Thoracic aorta (tissue), 2 donors: ENCODE measurements at regions not wholly inside any gene's neighbourhood (a gene's known extent, or its start where the extent isn't known, plus 50 kb on each side); places are given as distances from the start of the nearest gene placed in this dataset.

ENCODE experiments used
- ATAC-seq: fragments of 150-250 bp; one replicate; pipeline ENCODE4 v1.8.0; 2017; ENCODE audit warnings: low read depth; ENCODE audit not compliant: insufficient number of reproducible peaks, low FRiP score
- DNase-seq: peaks from one replicate; pipeline ENCODE4 v3.0.0-alpha.2; 2020; ENCODE audit warnings: low spot score
- H3K27ac ChIP-seq, 2 donors: fragments of 200-600 bp; sonication (generic); 1 replicate in 1 of 2; 2 replicates in 1 of 2; pipeline ENCODE4 v1.5.1; 2016; ENCODE audit warnings: mild to moderate bottlenecking in 2 of 2, moderate library complexity in 2 of 2
- H3K27me3 ChIP-seq: fragments of 200-600 bp; sonication (generic); replicated peaks from 2 replicates; pipeline ENCODE4 v1.6.0; 2016; ENCODE audit warnings: mild to moderate bottlenecking; ENCODE audit not compliant: insufficient read depth
- H3K36me3 ChIP-seq: fragments of 200-600 bp; sonication (generic); one replicate; pipeline ENCODE4 v1.5.1; 2016
- H3K4me1 ChIP-seq, 2 donors: fragments of 200-600 bp; sonication (generic); 1 replicate in 1 of 2; 2 replicates in 1 of 2; pipeline versions ENCODE4 v1.5.1 to v1.6.0; 2016; ENCODE audit warnings: low read depth in 2 of 2, mild to moderate bottlenecking in 1 of 2; ENCODE audit not compliant: control insufficient read depth in 1 of 2
- H3K4me3 ChIP-seq: fragments of 200-600 bp; sonication (generic); 2 replicates; pipeline ENCODE4 v1.5.1; 2016; ENCODE audit warnings: mild to moderate bottlenecking
- H3K9me3 ChIP-seq: fragments of 200-600 bp; sonication (generic); 2 replicates; pipeline ENCODE4 v1.5.1; 2016
- CTCF ChIP-seq: fragments of 200-600 bp; sonication (generic); IDR thresholded peaks from one replicate; pipeline ENCODE4 v1.5.1; 2019; ENCODE audit warnings: antibody characterized with exemption

- H3K36me3 ChIP-seq = no peaks in the 10 kb centered on the region
- no peak for ATAC-seq
- TF ChIP-seq CTCF = no peak
- no peaks in the 10 kb centered on the region for H3K9me3 ChIP-seq
- H3K27me3 ChIP-seq = no peaks in the 10 kb centered on the region
- H3K27ac ChIP-seq = peak overlapping the region in 1 of 2 donors; percentile 75
- H3K4me1 ChIP-seq = peaks cover 20 to 27% of the 10 kb centered on the region in 2 donors
- no peak overlapping the region for H3K4me3 ChIP-seq
- no peak for DNase-seq
These were observed 858.8 kb upstream of the NR2F2 start for GRCh38 chr15:95471690-95472086.

- TF ChIP-seq CTCF = no peak
- H3K4me1 ChIP-seq = peaks cover 19 to 28% of the 10 kb centered on the region in 2 donors
- DNase-seq = no peak
These were observed 855.4 kb upstream of the NR2F2 start for GRCh38 chr15:95475067-95475466.

GRCh38 chr15:95479308-95479707 is 851.2 kb upstream of the NR2F2 start:
- H3K9me3 ChIP-seq = no peaks in the 10 kb centered on the region
- ATAC-seq (no peak), DNase-seq (no peak)
- TF ChIP-seq CTCF = no peak
- no peak overlapping the region for H3K27ac ChIP-seq
- H3K36me3 ChIP-seq = no peaks in the 10 kb centered on the region
- peaks cover 5 to 8% of the 10 kb centered on the region in 2 donors for H3K4me1 ChIP-seq
- no peaks in the 10 kb centered on the region for H3K27me3 ChIP-seq
- H3K4me3 ChIP-seq = no peak overlapping the region

More at GRCh38 chr15:95475067-95475466, 855.4 kb upstream of the NR2F2 start:
- Histone ChIP-seq H3K27me3 (no peaks in the 10 kb centered on the region), H3K27ac (no peak overlapping the region), H3K9me3 (no peaks in the 10 kb centered on the region), H3K36me3 (no peaks in the 10 kb centered on the region), H3K4me3 (no peak overlapping the region)
- ATAC-seq = no peak

GRCh38 chr15:95485367-95485766 is 845.1 kb upstream of the NR2F2 start:
- DNase-seq (no peak), ATAC-seq (no peak)
- Histone ChIP-seq H3K27ac (no peak overlapping the region), H3K9me3 (peaks cover 6% of the 10 kb centered on the region), H3K4me1 (no peaks in the 10 kb centered on the region), H3K4me3 (no peak overlapping the region), H3K27me3 (no peaks in the 10 kb centered on the region), H3K36me3 (no peaks in the 10 kb centered on the region)
- TF ChIP-seq CTCF = no peak

GRCh38 chr15:95486224-95486623 is 844.3 kb upstream of the NR2F2 start:
- no peak for TF ChIP-seq CTCF
- ATAC-seq (no peak), DNase-seq (no peak)
- no peaks in the 10 kb centered on the region for H3K4me1 ChIP-seq
- H3K4me3 ChIP-seq = no peak overlapping the region
- H3K9me3 ChIP-seq = peaks cover 6% of the 10 kb centered on the region
- H3K36me3 ChIP-seq = no peaks in the 10 kb centered on the region
- no peak overlapping the region for H3K27ac ChIP-seq
- no peaks in the 10 kb centered on the region for H3K27me3 ChIP-seq
